ENCODE measurements at regions not wholly inside any gene's neighbourhood (a gene's known extent, or its start where the extent isn't known, plus 50 kb on each side); places are given as distances from the start of the nearest gene placed in this dataset.
"Not testable (repeated sequence)": the region's sequence is repeated elsewhere in the genome, so short reads cannot be mapped to it uniquely, and the experiment has no call there.

DNA sequence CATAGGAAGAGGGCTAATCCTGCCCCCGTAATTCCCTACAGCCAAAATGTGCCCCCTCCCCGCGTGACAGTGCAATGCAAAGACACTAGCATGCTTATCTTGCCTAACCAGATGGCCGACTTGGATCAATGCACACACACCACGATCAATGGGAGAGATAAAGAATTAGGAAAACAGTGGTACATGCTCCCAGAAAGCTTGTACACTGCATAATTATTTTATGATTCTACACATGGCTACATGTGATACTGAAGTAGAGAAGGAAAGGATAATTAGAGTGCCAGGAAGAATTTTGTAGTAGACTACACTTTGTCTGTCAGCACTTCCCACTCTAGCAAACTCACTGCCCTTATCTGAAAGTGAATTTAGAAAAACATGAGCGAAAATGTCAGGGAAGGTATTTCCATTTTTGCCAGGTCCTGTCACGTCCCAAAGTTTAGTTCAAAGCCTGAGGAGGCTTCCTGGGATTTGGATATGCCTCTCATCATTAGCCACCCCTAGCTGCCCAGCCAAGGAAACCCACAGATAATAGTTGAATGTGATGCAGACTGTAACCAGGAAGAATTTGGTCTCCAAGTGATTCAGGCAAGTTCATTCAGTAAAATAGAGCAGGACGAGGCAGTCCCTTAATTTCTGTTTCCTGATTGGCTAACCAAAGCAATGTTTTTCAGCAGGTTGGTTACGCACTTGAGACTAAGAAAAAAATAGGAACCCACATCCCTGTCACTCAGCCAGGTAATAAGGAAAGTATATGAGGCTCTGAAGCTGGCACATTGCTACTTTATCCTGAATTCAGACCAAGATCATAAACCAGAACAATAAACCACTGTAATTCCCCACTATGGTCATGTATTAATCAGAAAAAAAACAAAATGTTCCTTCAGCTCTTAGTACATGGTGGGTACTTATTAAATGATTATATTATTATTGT, 199.6 kb upstream of the OTX2 start:
- ATAC-seq (no peak), DNase-seq (ENCODE audit: missing footprints) (no peak)
- intact Hi-C loops (cut with DNase I), result no loop called here

DNA sequence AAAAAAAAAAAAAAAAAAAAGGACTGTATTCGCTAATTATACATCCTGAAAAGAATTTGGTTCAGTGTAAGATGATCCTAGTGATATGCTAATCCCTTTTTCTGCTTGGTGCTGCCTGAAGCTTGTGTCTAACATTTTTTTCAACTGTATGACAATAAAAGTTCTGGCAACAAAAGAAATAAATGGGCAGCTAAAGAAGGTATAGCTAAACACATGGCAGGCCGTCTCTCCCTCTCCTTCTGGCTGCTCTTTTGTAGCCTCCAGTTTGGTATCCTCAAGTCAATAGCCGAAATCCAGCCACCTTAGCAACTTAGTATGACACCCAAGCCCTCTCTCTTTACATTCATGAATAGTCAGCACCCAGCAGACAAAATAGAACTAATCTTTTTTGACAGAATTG, 198.3 kb upstream of the OTX2 start:
- DNase-seq (ENCODE audit: missing footprints) (no peak), ATAC-seq (no peak)
- intact Hi-C loops (cut with DNase I), result no loop called here

DNA sequence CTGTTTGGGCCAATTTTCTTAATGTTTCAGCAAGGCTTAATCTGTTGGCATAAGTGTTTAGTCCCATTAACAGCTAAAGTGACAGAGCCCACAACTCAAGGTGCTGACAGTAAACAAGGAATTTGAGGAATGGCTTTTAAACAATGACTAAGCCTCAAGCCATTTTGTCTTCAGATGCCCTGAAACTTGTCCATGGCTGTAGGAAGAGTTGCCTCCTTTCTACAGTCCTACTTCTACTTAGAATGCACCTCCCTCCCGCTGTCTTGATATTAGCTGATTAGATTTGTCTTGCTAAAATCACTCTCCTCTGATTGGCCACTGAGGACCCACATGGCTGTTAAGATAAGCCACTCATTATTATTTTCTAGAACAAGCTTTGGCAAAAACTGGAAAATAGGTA, 188.4 kb upstream of the OTX2 start:
- intact Hi-C loops (cut with DNase I), result no loop called here
- ATAC-seq (no peak), DNase-seq (ENCODE audit: missing footprints) (no peak)

DNA sequence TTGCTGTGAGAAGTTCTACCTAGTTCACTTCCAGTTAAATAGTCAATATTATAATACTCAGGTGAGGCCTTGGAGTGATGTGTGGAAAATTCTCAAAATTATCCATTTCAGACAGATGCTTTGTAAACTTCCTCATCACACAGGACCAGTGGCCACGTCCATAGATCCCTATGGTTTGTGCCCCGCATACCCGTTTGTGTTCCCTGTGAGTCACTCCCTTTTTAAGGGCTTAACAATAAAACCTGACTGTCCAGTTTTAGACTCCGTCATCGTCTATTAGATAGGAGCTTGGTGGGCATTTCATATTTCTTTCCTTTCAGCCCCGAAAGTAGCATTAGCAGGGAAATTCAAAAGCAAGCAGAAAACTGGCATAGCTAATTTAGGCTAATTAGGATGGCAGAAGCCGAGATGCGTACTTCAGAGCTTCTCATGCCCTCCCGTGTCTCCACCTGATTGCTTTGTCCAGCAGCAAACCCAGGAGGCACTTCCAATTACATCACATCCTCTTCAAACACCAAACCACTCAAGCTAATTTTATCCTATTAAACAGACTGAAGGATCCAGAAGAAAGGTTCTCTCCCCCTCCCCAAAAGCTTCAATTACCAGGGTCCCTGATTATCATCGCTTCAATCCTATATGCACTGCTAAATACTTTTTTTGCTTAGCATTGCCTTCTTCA, 186.6 kb upstream of the OTX2 start:
- DNase-seq (ENCODE audit: missing footprints) (no peak), ATAC-seq (no peak)
- intact Hi-C loops (cut with DNase I), result no loop called here

DNA sequence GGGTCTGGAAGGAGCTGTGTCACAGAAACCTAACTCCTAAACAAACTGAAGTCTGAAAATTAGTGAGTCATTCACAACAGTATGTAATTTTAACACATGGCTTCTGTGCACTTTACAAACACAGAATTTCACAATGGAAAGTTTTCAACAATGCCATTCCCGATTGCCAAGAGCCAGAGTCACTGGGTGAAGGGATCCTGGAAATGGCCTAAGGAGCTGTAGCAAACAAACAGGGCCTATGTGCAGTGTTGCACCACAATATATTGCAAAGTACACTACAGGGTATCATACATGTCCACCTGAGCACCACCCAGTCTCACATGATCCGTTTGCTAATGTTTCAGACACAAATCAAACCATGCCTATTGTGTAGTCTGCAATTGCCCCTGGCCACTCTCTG, 184.7 kb upstream of the OTX2 start:
- ATAC-seq, result no peak
- DNase-seq (ENCODE audit: missing footprints), result no peak
- intact Hi-C loops (cut with DNase I), result no loop called here

DNA sequence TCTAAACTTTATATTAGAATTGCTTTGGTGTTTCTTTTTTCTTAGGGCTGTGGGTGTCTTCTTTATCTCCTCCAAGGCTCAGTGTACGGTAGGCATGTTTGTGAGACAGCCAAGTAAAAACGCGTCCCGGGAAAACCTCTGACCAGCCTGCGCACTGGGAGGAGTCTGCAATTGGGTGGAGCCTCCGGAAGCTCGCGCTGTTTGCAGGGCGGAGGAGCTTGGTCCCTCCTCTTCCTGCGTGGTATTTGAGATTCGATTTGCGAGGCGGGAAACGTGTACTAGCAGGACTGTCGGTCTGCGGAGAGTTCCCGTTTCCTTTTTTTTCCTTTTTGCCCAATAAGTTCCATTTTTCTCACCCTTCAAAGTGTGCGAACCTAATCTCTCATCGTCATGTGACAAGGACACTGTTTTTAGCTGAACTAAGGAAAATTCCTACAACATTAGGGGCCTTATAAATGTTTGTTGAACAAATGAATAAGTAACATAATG, 182.1 kb upstream of the OTX2 start:
- ATAC-seq, result no peak
- no peak for DNase-seq (ENCODE audit: missing footprints)
- intact Hi-C loops (cut with DNase I), result no loop called here

DNA sequence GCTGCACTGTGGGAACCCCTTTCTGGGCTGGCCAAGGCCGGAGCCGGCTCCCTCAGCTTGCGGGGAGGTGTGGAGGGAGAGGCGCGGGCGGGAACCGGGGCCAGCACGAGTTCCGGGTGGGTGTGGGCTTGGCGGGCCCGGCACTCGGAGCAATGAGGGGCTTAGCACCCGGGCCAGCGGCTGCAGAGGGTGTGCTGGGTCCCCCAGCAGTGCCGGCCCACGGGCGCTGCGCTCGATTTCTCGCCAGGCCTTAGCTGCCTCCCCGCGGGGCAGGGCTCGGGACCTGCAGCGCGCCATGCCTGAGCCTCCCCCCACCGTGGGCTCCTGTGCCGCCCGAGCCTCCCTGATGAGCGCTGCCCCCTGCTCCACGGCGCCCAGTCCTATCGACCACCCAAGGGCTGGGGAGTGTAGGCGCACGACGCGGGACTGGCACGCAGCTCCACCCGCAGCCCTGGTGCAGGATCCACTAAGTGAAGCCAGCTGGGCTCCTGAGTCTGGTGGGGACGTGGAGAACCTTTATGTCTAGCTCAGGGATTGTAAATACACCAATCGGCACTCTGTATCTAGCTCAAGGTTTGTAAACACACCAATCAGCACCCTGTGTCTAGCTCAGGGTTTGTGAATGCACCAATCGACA, 180.8 kb upstream of the OTX2 start:
- ATAC-seq; intact Hi-C loops (cut with DNase I); DNase-seq (ENCODE audit: missing footprints): not testable (repeated sequence)

DNA sequence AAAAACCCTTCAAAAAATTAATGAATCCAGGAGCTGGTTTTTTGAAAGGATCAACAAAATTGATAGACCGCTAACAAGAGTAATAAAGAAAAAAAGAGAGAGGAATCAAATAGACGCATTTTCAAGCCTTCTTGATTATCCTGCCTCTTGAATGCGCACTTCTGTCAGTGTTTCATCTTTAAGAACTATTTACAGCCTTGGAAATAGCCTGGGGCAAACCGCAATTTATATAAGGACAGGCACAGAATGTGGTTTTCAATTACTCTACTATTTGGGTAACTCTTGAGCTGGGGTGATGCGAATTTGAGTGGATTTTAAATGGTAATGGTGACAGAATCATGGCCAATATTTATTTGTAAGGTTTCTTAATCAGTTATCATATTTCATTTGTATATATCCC, 179.1 kb upstream of the OTX2 start:
- intact Hi-C loops (cut with DNase I), result no loop called here
- no peak for ATAC-seq
- no peak for DNase-seq (ENCODE audit: missing footprints)

DNA sequence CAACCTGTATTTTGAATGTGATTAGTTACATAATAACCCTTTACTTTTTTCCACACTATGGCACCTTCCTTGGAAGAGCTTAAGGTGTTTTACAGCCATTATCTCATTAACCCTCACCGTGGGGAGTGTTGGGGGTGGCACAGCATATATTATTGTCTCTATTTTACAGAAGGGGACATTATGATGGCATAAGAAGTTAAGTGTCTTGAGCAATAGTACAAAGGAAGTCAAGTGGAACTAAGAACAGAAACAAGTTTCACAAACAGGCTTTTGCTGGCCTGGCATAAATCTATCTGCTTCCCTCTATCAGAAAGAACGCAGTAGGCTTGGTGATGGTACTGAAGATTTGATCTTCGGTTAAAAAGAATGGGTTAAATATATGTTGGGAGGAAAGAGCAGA, 169.7 kb upstream of the OTX2 start:
- ATAC-seq, result no peak
- intact Hi-C loops (cut with DNase I), result no loop called here
- no peak for DNase-seq (ENCODE audit: missing footprints)

DNA sequence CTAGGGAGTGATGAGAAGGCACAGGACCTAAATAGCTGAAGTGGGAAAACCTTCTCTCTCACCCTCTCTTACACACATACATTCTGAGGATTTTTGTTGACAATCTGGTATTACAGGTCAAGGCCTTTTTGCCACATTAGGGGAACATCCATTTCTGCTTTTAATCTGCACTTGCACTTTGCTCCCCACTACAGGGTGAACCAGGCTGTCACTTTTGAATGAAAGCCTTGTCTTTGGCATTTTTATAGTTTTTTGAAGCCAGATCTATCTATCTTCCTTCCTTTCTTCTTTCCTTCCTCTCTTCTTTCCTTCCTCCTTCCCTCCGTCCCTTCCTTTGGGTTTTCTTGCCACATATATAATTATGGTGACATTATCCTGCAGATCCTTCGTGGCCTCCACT, 165.9 kb upstream of the OTX2 start:
- DNase-seq (ENCODE audit: missing footprints), result no peak
- intact Hi-C loops (cut with DNase I), result no loop called here
- ATAC-seq, result no peak

DNA sequence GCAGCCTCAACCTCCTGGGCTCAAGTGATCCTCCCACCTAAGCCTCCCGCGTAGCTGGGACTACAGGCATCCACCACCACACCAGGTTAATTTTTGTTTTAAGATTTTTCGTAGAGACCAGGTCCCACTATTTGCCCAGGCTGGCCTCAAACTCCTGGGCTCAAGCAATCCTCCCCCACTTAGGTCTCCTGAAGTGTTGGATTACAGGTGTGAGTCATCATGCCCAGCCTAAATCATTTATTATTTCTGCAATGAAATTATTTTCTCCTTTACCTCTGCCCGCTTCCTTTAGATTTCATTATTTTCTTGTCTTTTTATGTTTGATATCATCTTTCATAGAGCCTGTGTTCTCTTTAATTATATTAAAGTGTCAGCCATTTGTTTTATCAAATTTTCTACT, 165.2 kb upstream of the OTX2 start:
- DNase-seq (ENCODE audit: missing footprints), result no peak
- no peak for ATAC-seq
- intact Hi-C loops (cut with DNase I), result no loop called here

DNA sequence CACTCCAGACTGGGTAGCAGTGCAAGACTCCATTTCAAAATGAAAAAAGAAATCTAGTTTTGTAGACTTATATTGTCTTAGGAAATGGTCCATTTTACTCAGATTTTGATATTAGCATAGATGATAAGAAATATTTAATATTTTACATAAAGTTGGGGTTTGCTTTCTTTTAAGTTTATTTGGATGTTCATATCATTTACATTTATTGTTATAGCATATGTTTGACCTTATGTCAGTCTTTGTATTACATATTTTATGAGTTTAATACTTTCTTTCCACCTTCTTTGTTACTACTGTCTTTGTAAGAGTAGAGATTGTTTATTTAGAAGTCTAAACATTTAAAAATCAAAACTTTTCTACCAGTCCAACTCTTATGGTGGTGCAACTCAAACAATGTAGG, 162.7 kb upstream of the OTX2 start:
- intact Hi-C loops (cut with DNase I), result no loop called here
- ATAC-seq (no peak), DNase-seq (ENCODE audit: missing footprints) (no peak)

DNA sequence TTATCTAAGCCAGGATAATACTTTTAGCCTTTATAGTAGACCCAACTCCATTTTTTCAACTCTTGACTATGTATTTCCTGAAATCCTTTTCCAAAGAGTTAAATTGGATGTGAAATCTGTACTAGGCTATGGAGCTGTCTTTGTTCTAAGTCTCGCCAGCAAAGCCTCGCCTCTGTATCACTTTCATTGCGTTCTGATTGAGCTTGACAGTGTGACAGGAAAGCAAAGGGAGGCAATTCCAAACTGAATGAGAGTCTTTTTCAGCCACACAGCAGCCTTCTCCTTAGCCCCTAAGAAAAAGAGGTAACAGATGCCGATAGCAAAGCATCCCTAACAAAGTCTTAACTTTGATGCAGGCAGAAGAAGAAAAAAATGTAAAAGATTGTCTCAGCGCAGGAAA, 154.6 kb upstream of the OTX2 start:
- DNase-seq (ENCODE audit: missing footprints), result no peak
- no peak for ATAC-seq
- intact Hi-C loops (cut with DNase I), result no loop called here

DNA sequence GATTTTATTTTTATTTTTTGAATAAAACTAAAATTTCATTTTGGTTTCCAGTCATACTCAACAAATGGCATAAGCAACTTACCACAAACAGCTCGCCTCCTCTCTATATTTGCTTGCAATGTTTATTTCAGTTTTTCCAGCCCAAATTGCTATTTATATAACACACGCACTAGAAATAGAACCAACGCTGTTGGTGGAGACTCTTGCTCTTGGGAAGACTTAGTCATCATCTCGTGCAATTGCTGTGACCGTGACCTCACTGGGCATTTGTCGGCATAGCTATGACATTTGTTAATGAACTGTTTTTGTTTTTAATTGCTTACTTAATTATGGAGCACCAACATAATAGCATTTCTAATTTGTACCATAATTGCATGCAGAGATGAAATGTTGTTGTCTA, 153.1 kb upstream of the OTX2 start:
- DNase-seq (ENCODE audit: missing footprints), result no peak
- no peak for ATAC-seq
- intact Hi-C loops (cut with DNase I), result no loop called here

DNA sequence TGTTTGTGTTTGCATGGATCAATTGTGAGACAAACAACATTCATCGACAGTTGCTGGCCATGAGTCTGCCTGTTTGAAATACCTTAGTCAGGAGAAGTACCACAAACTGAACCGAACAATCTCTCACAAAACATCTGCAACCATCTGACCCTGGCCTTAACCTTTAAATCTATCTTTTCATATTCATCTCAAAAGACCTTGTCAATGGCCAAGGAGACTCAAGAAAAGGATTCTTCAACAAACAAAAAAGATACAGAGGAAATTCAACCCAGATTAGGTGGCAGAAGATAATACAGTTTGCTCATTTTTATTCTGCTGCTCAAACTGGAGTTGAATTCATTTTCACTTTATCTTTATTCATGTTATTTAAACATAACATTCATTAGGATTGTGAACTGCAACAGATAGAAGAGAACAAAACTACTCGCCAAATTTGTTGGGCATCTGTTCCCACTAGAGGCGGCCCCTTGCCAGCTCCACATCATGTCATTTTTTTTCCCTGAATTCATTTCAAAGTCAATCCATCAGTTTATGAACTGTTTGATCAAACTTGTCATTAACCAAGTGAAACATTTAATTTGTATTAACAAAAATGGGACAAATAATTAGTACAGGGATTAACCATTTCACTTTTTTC, 152.3 kb upstream of the OTX2 start:
- ATAC-seq (no peak), DNase-seq (ENCODE audit: missing footprints) (no peak)
- intact Hi-C loops (cut with DNase I), result no loop called here

DNA sequence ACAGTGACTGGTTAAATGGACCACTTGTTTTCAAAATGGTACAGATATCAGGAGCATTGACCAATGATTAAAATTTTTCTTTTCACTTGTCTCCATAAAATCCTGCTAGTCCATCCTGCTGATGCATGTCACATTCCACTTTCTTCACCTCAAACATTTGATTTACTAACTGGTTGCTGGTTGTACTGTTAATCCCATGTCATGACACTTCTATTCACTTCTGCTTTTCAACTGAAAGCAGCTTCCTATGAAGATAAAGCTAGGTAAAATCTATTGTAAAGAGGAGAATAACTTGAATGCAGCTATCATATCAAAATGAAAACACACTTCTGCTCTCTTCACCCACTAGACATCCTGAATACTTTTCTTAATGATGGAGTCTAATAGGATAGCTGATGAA, 149.6 kb upstream of the OTX2 start:
- no peak for DNase-seq (ENCODE audit: missing footprints)
- intact Hi-C loops (cut with DNase I), result no loop called here
- no peak for ATAC-seq

DNA sequence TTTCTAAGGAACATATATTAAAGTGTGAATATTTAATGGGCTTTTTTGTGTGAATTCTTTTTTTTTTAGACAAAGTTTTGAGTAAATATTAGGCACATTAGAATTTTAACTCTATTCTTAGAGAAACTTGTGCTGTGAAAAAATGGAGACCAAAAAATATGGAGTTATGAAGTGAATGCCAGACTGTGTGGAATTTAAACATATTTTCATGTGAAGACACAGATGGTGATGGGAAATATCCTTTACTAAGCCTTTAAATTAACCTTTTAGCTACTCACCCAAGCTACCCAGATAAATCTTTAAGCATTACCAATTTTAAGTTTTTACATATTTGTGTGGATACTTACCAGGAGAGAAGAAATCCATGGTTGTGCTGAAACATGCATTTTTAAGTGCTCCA, 148.8 kb upstream of the OTX2 start:
- ATAC-seq, result no peak
- no peak for DNase-seq (ENCODE audit: missing footprints)
- intact Hi-C loops (cut with DNase I), result no loop called here

DNA sequence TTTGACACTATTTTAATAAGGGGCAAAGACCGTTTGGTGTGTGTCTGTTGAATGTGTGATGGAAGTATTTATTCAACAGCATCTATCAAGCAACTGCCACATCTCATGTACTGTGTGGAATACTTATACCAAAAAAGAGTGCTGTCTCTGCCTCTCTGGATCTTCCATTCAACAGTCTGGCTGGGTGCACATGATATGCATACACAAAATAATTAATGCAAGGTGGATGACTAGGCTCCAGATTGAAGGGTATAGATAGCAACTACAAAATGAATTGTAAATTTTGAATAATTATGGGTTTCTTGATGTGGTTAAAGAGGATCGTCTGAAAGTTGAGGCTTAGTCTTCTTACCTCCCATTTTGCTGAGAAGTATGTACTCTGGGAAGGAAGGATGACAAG, 145.9 kb upstream of the OTX2 start:
- no peak for DNase-seq (ENCODE audit: missing footprints)
- intact Hi-C loops (cut with DNase I), result no loop called here
- no peak for ATAC-seq

DNA sequence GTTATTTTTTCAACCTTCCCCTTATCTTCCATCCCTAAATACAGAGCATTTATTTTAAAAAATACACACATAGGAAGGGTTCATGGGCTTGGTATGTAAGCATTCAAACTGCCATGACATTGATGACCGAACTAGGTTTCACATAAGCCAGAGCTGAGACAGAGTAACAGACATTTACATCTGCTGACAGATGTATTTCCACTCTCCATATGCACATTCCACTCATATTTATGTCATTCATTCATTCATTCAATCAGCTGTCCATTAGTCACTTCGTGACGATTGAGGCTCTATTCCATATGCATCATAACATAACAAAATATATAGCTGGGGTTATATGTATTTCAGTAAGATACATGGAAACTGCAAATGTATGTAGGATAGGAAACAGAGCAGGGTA, 145.5 kb upstream of the OTX2 start:
- ATAC-seq (no peak), DNase-seq (ENCODE audit: missing footprints) (no peak)
- intact Hi-C loops (cut with DNase I), result no loop called here

DNA sequence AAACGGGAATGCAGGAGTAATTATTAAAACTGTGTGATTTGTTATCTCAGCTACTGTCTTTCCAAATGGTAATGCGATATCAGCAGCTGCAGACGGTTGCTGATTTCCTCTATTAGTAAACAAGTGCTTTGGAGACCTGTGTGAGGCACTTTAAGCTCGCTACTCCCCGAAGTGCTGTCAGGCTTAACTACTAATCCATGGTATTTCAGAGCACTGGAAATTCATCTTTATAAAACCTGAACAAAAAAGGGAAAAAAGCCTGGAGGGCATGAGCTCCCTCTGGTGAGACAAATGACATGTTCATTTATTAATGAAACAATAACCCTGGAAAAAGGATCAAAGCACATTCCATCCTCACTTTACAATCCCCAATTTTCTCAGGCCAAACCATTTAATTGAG, 143.6 kb upstream of the OTX2 start:
- intact Hi-C loops (cut with DNase I), result no loop called here
- ATAC-seq, result no peak
- no peak for DNase-seq (ENCODE audit: missing footprints)
